ENCODE measurements at regions not wholly inside any gene's neighbourhood (a gene's known extent, or its start where the extent isn't known, plus 50 kb on each side); places are given as distances from the start of the nearest gene placed in this dataset.

DNA sequence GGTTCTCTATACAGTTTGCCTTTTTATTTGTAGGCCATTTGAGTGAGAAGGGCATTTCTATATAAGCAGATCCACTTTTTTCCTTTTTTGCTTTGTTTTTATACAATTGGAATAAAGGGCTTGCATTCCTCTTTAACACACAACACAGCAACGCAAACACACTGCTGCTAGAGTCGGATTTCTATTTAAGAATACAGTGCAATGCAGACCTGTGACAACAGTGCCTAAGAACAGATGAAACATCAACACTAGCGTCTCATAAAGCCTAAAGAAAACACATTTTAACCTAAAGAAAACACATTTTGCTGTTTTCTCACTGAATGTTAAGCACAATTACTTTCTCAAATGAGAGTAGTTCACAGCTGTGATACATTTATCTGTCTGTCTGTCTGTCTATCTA lies 1141.1 kb downstream of the CDH11 start:
- TF ChIP-seq, protein P1, sequence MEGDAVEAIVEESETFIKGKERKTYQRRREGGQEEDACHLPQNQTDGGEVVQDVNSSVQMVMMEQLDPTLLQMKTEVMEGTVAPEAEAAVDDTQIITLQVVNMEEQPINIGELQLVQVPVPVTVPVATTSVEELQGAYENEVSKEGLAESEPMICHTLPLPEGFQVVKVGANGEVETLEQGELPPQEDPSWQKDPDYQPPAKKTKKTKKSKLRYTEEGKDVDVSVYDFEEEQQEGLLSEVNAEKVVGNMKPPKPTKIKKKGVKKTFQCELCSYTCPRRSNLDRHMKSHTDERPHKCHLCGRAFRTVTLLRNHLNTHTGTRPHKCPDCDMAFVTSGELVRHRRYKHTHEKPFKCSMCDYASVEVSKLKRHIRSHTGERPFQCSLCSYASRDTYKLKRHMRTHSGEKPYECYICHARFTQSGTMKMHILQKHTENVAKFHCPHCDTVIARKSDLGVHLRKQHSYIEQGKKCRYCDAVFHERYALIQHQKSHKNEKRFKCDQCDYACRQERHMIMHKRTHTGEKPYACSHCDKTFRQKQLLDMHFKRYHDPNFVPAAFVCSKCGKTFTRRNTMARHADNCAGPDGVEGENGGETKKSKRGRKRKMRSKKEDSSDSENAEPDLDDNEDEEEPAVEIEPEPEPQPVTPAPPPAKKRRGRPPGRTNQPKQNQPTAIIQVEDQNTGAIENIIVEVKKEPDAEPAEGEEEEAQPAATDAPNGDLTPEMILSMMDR (IDR thresholded peaks at IDR 0.05) = no peak
- TF ChIP-seq POLR2A (IDR thresholded peaks at IDR 0.05) = no peak

DNA sequence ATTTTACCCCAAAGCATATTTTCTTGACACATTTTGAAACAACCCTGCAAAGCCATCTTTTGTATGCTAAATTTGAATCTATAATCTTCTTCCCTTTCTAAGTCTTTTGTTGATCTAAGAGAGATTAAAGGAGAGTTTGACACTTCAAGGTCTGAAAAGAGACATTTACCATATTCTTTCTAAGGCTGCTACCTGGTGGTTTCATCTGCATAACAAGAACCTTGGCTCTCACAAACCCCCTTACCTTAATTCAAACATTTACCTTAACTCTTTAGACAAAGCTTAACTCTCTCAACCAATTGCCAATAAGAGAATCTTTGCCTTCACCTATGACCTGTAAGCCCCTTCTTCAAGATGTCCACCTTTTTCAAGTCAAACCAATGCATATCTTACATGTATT lies 1143.6 kb downstream of the CDH11 start:
- H3K36me3 ChIP-seq = no peaks in the 10 kb centered on the region
- H3K27ac ChIP-seq = no peak overlapping the region
- H3K4me1 ChIP-seq = no peaks in the 10 kb centered on the region
- H3K4me3 ChIP-seq = no peak overlapping the region
- H3K9me3 ChIP-seq = no peaks in the 10 kb centered on the region
- TF ChIP-seq, protein P1 (IDR thresholded peaks at IDR 0.05) = no peak
- TF ChIP-seq POLR2A (IDR thresholded peaks at IDR 0.05) = no peak
- no peak for DNase-seq
- no peaks in the 10 kb centered on the region for H3K27me3 ChIP-seq

More for the DNA sequence above, 1141.1 kb downstream of the CDH11 start:
- no peaks in the 10 kb centered on the region for H3K4me1 ChIP-seq
- no peaks in the 10 kb centered on the region for H3K27me3 ChIP-seq
- no peaks in the 10 kb centered on the region for H3K9me3 ChIP-seq
- DNase-seq = no peak
- H3K27ac ChIP-seq = no peak overlapping the region
- no peaks in the 10 kb centered on the region for H3K36me3 ChIP-seq
- H3K4me3 ChIP-seq = no peak overlapping the region

DNA sequence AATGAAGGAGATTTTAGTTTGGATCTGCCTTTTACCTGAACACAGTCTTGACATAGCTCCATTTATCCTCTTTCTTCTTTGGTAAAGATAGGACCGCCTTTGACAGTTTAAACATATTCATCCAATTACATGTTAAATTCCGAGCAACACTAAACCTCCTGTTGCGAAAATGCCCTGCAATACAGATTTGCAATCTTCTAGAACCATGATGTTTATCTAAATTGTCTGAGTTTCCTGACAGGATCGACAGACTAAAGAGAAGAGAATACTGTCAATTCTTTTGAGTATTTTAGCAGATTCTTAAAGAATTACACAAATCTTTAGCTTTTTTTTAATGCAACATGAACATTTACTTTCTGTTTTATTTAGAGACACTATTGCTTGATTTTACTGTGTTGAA lies 1145.5 kb downstream of the CDH11 start:
- H3K9me3 ChIP-seq = no peaks in the 10 kb centered on the region
- no peaks in the 10 kb centered on the region for H3K36me3 ChIP-seq
- TF ChIP-seq, protein P1 (IDR thresholded peaks at IDR 0.05) = no peak
- no peak for TF ChIP-seq POLR2A (IDR thresholded peaks at IDR 0.05)
- DNase-seq = no peak
- H3K27me3 ChIP-seq = no peaks in the 10 kb centered on the region
- no peak overlapping the region for H3K4me3 ChIP-seq
- no peak overlapping the region for H3K27ac ChIP-seq
- H3K4me1 ChIP-seq = no peaks in the 10 kb centered on the region

DNA sequence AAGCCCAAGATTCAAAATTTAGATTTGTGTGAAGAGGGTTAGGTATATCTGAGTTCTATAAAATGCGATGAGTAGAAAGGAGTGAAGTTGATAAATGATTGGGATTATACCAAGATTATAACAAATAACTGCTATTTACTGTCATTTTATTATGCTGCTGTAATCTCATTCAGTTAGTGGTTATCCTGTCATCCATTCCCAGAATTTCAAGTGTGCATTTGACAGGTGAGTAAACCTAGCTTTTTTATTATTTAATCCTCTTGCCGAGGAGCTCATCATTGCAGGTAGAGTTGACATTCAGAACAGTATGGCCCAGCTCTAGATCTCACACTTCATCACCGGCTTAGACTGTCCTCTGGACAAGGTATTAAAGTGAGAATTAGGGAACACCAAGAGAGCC lies 1146.2 kb downstream of the CDH11 start:
- no peaks in the 10 kb centered on the region for H3K27me3 ChIP-seq
- DNase-seq = no peak
- no peak for TF ChIP-seq POLR2A (IDR thresholded peaks at IDR 0.05)
- TF ChIP-seq, protein P1 (IDR thresholded peaks at IDR 0.05) = no peak

DNA sequence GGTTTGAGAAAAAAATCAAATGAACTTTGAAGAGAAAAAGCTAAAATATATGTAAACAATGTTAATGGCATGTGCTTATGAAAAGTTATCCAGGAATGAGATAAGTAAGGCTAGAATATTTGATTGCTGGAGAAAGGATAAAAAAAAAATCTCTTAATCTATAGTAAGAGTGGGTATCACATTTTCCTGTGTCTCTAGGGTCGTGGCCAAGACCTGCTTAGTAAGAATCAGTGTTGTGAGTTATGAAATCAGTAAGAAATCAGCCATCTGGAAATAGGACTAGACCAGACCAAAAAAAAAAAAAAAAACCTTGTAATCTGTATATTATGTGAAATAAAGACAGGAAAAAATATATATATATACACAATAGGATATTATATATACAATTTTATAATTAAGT lies 1153.9 kb downstream of the CDH11 start:
- Histone ChIP-seq H3K4me3 (no peak overlapping the region), H3K27ac (no peak overlapping the region), H3K27me3 (no peaks in the 10 kb centered on the region), H3K9me3 (no peaks in the 10 kb centered on the region), H3K4me1 (no peaks in the 10 kb centered on the region), H3K36me3 (no peaks in the 10 kb centered on the region)
- TF ChIP-seq POLR2A (IDR thresholded peaks at IDR 0.05) = no peak
- TF ChIP-seq, protein P1 (IDR thresholded peaks at IDR 0.05) = no peak
- DNase-seq = no peak

More for the DNA sequence above, 1146.2 kb downstream of the CDH11 start:
- Histone ChIP-seq H3K9me3 (no peaks in the 10 kb centered on the region), H3K4me1 (no peaks in the 10 kb centered on the region), H3K27ac (no peak overlapping the region), H3K36me3 (no peaks in the 10 kb centered on the region), H3K4me3 (no peak overlapping the region)

DNA sequence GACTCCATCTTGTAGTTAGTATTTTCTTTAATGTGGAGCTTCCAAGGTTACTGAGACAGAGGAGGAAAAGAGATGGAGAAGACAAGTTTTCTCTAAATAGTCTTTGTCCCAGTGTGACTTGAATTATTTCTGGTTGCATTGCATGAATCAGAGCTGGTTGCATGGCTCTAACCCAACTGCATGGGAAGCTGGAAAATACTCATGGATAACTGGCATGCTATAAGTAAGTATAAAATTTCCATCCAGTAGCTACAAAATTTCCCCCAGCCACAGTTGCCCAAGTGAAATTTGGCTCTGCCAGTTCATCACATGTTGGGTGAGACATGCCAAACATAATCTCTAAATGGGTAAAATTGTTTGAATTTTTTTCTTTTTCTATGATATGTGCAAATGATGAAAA lies 1161.5 kb downstream of the CDH11 start:
- DNase-seq = no peak
- H3K27ac ChIP-seq = no peak overlapping the region
- TF ChIP-seq POLR2A (IDR thresholded peaks at IDR 0.05) = no peak
- TF ChIP-seq, protein P1 (IDR thresholded peaks at IDR 0.05) = no peak
- no peaks in the 10 kb centered on the region for H3K4me1 ChIP-seq
- H3K36me3 ChIP-seq = no peaks in the 10 kb centered on the region
- no peaks in the 10 kb centered on the region for H3K9me3 ChIP-seq
- H3K27me3 ChIP-seq = no peaks in the 10 kb centered on the region
- no peak overlapping the region for H3K4me3 ChIP-seq
